WERI-Rb-1 (cell line): ENCODE measurements at regions not wholly inside any gene's neighbourhood (a gene's known extent, or its start where the extent isn't known, plus 50 kb on each side); places are given as distances from the start of the nearest gene placed in this dataset.

Experiments
- DNase-seq: peaks from one replicate; pipeline ENCODE4 v3.0.0-alpha.2; 2020
- H3K27ac ChIP-seq: fragments of 250-450 bp; sonication (Bioruptor Pico); 2 replicates; pipeline ENCODE4 v1.5.1; 2020; ENCODE audit warnings: mild to moderate bottlenecking, moderate library complexity
- H3K27me3 ChIP-seq: fragments of 250-450 bp; sonication (Bioruptor Pico); 2 replicates; pipeline ENCODE4 v1.5.1; 2021; ENCODE audit warnings: mild to moderate bottlenecking, low read depth, moderate library complexity; ENCODE audit not compliant: insufficient read depth, severe bottlenecking
- H3K36me3 ChIP-seq: fragments of 250-450 bp; sonication (Bioruptor Pico); 2 replicates; pipeline ENCODE4 v1.5.1; 2020; ENCODE audit warnings: mild to moderate bottlenecking, moderate library complexity
- H3K4me3 ChIP-seq: 2 replicates; pipeline ENCODE4 v1.5.1; 2011; ENCODE audit warnings: low read depth, mild to moderate bottlenecking, control low read depth, low read length
- H3K9me3 ChIP-seq: fragments of 250-450 bp; sonication (Bioruptor Pico); 2 replicates; pipeline ENCODE4 v1.5.1; 2021; ENCODE audit warnings: mild to moderate bottlenecking, moderate library complexity; ENCODE audit not compliant: severe bottlenecking
- CTCF ChIP-seq: IDR thresholded peaks from 2 replicates; pipeline ENCODE4 v1.5.1; 2011; ENCODE audit warnings: low read depth, mild to moderate bottlenecking, control low read depth, inconsistent platforms, low read length

DNA sequence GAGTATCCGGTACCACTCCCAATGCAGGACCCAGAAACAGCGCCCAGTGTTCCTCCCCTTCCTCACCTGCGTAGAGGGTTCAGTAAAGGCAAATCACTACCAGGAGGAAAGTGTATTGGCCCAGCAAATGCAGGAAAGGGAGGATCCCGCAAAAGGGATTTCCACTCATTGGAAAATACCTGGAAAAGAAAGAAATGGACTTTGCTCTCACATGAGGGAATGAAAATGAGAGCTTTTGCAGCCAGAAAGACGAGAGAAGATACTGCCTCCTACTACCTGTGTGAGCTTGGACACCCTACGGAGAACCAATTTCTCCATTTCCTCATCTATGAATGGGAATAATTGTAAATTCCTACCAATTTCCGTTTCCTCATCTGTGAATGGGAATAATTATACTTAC is 184.1 kb upstream of the PPARGC1A start:
- no peak overlapping the region for H3K27ac ChIP-seq
- no peak overlapping the region for H3K4me3 ChIP-seq
- H3K9me3 ChIP-seq, result no peaks in the 10 kb centered on the region
- no peaks in the 10 kb centered on the region for H3K27me3 ChIP-seq
- no peaks in the 10 kb centered on the region for H3K36me3 ChIP-seq
- TF ChIP-seq CTCF, result no peak
- no peak for DNase-seq

DNA sequence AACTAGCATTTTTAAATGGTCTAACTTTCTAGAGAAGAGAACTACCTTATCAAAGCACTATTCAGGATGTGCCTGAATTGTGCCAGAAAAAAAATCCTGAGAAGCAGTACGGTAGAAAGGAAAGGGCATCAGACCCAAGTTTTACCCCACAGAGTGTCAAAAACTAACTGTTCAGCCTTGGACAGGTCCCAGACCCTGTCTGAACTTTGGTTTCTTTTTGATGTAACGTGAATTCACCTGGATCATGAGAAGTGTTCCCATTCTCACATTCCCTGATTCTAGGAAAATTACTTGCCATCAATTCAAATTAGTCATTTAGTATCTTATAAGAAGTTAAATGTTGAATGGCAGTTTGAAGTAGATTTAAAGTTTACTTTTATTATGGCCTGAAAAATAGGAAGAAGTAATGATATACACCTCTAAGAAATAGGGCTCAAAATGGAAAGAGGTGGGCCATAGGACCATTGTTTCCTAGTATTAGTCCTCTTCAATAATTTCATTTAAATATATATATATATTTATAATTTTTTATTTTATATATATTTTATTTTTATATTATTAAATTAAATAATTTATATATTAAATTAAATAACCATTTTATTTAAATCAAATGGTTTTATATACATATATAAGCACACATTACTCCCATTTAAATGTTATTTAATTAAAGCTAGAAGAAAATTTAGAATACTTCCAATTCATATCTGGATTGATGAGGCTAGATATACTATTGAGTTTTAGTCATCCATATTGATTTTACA is 181.9 kb upstream of the PPARGC1A start:
- Histone ChIP-seq H3K36me3 (no peaks in the 10 kb centered on the region), H3K27me3 (no peaks in the 10 kb centered on the region), H3K9me3 (no peaks in the 10 kb centered on the region), H3K4me3 (no peak overlapping the region), H3K27ac (no peak overlapping the region)
- DNase-seq, result no peak
- TF ChIP-seq CTCF, result no peak

- H3K4me3 ChIP-seq, result no peak overlapping the region
- no peak overlapping the region for H3K27ac ChIP-seq
- H3K27me3 ChIP-seq, result no peaks in the 10 kb centered on the region
- DNase-seq, result no peak
- TF ChIP-seq CTCF, result no peak
- no peaks in the 10 kb centered on the region for H3K36me3 ChIP-seq
- H3K9me3 ChIP-seq, result no peaks in the 10 kb centered on the region
Measured at GRCh38 chr4:24070117-24070516, 180.3 kb upstream of the PPARGC1A start.

- Histone ChIP-seq H3K27me3 (no peaks in the 10 kb centered on the region), H3K4me3 (no peak overlapping the region), H3K36me3 (no peaks in the 10 kb centered on the region), H3K9me3 (no peaks in the 10 kb centered on the region), H3K27ac (no peak overlapping the region)
- no peak for TF ChIP-seq CTCF
- DNase-seq, result peak; percentile 29
Measured at GRCh38 chr4:24067367-24068193, 177.7 kb upstream of the PPARGC1A start.

GRCh38 chr4:24065974-24066373 is 176.1 kb upstream of the PPARGC1A start:
- DNase-seq, result no peak
- no peak overlapping the region for H3K4me3 ChIP-seq
- no peaks in the 10 kb centered on the region for H3K9me3 ChIP-seq
- no peak for TF ChIP-seq CTCF
- no peaks in the 10 kb centered on the region for H3K36me3 ChIP-seq
- H3K27me3 ChIP-seq, result no peaks in the 10 kb centered on the region
- no peak overlapping the region for H3K27ac ChIP-seq
